Spleen (tissue), 11 donors: ENCODE measurements at regions not wholly inside any gene's neighbourhood (a gene's known extent, or its start where the extent isn't known, plus 50 kb on each side); places are given as distances from the start of the nearest gene placed in this dataset.

Experiments used
- DNase-seq: peaks from one replicate; pipeline ENCODE4 v3.0.0-alpha.2; 2020
- H3K27ac ChIP-seq, 8 donors: fragments of 200-600 bp; sonication (generic) in 7 of 8; 1 replicate in 4 of 8; 2 replicates in 4 of 8; pipeline versions ENCODE4 v1.5.0 to v1.8.0; 2016 to 2021; ENCODE audit warnings: inconsistent platforms in 4 of 8, mild to moderate bottlenecking in 4 of 8, moderate library complexity in 1 of 8
- H3K27me3 ChIP-seq, 7 donors: fragments of 200-600 bp; sonication (generic) in 6 of 7; replicated peaks in 1 of 7; 1 replicate in 4 of 7; 2 replicates in 3 of 7; pipeline versions ENCODE4 v1.5.0 to v1.8.0; 2016 to 2021; ENCODE audit warnings: inconsistent platforms in 3 of 7, mild to moderate bottlenecking in 1 of 7
- H3K36me3 ChIP-seq, 6 donors: fragments of 200-600 bp; sonication (generic) in 5 of 6; 1 replicate in 4 of 6; 2 replicates in 2 of 6; pipeline versions ENCODE4 v1.5.0 to v1.8.0; 2016 to 2021; ENCODE audit warnings: inconsistent platforms in 2 of 6
- H3K4me1 ChIP-seq, 6 donors: fragments of 200-600 bp; sonication (generic) in 5 of 6; 1 replicate in 3 of 6; 2 replicates in 3 of 6; pipeline versions ENCODE4 v1.5.0 to v1.8.0; 2016 to 2021; ENCODE audit warnings: inconsistent platforms in 3 of 6
- H3K4me3 ChIP-seq, 8 donors: fragments of 200-600 bp; sonication (generic) in 7 of 8; 1 replicate in 4 of 8; 2 replicates in 4 of 8; pipeline versions ENCODE4 v1.5.0 to v1.8.0; 2016 to 2021; ENCODE audit warnings: inconsistent platforms in 4 of 8, mild to moderate bottlenecking in 4 of 8, moderate library complexity in 2 of 8
- H3K9me3 ChIP-seq, 8 donors: fragments of 200-600 bp; sonication (generic) in 7 of 8; 1 replicate in 4 of 8; 2 replicates in 4 of 8; pipeline versions ENCODE4 v1.5.0 to v1.8.0; 2016 to 2021; ENCODE audit warnings: inconsistent platforms in 4 of 8
- CTCF ChIP-seq, 11 experiments: fragments of 200-600 bp in 7 of 11; fragments of 450-650 bp in 4 of 11; sonication (generic) in 4 of 11; IDR thresholded peaks in 8 of 11; conservative IDR thresholded peaks in 3 of 11; 1 replicate in 7 of 11; 2 replicates in 4 of 11; pipeline versions ENCODE4 v1.4.0 to v1.8.0; 2016 to 2021; ENCODE audit warnings: antibody characterized with exemption in 11 of 11, inconsistent platforms in 4 of 11, mild to moderate bottlenecking in 1 of 11
- POLR2A ChIP-seq, 3 donors: fragments of 450-650 bp; IDR thresholded peaks; one replicate each; pipeline ENCODE4 v1.5.1; 2017; ENCODE audit warnings: antibody characterized with exemption in 3 of 3, mild to moderate bottlenecking in 1 of 3
- POLR2AphosphoS5 ChIP-seq, 3 donors: sonication (generic); formaldehyde crosslinking; IDR thresholded peaks; one replicate each; pipeline ENCODE4 v1.5.1; 2017; ENCODE audit warnings: antibody characterized with exemption in 3 of 3
- WGBS, 5 donors: extraction: QIAGEN DNeasy Blood & Tissue Kit in 3 of 5; methylation state at CpG; one replicate each; pipeline versions ENCODE4 v1.1.5 to v1.1.7; 2013 to 2018; 5-methylcytosine and 5-hydroxymethylcytosine counted together
- intact Hi-C: fragments of 100-400 bp; cut with DNase I; formaldehyde crosslinking; loops from one replicate; pipeline ENCODE4 v1.15.0; 2023; ENCODE audit warnings: low total_unique reads
- donor health status: healthy with polysubstance abuse.
- donor health status: DM: no; HTN: no; CAD: no; lungs with moderate emphysema.
- donor health status: DM: no; HTN: no; CAD: no.
- donor health status: Bipolar disorder and iron deficiency.
- donor health status: healthy.
- donor health status: DM: no; HTN: no; CAD: no.
- donor health status: DM: yes; HTN: yes; CAD: no.

DNA sequence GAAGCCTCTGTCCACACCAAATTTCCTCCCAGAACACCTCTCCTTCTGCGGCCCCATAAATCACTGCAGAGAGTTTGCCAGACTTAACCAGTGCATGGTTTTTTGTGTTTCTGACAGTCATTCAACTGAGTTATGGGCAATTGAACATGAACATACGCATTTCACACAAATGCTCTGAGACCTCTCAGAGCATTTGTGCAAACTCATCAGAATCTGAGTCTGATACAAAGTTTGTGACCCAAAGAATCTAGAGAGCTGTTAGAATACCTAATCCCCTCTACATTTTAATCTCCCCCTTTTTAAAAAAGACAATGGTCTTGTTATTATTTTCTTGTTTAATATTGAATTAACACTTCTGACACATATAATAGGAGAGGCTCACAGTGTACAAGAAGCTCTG, 416.9 kb upstream of the SMARCA2 start:
- no peak overlapping the region for H3K4me3 ChIP-seq
- H3K4me1 ChIP-seq: no peaks in the 10 kb centered on the region
- no peaks in the 10 kb centered on the region for H3K36me3 ChIP-seq
- no peak for DNase-seq
- H3K27ac ChIP-seq: no peak overlapping the region
- H3K27me3 ChIP-seq: no peaks in the 10 kb centered on the region
- intact Hi-C loops: no loop called here
- 69 to 88% (median 79%) methylated on average over 2 of the region's 2 CpGs for WGBS, 5 donors
- no peak for TF ChIP-seq CTCF (IDR thresholded peaks at IDR 0.05 in 8 of 11, conservative IDR thresholded peaks at IDR 0.05 in 3 of 11)
- no peak for TF ChIP-seq POLR2AphosphoS5 (IDR thresholded peaks at IDR 0.05)
- no peak for TF ChIP-seq POLR2A (IDR thresholded peaks at IDR 0.05)
- no peaks in the 10 kb centered on the region for H3K9me3 ChIP-seq

- DNase-seq: no peak
- H3K36me3 ChIP-seq: no peaks in the 10 kb centered on the region
- intact Hi-C loops: no loop called here
- peaks cover 0 to 8% (median 0%) of the 10 kb centered on the region in 8 donors for H3K9me3 ChIP-seq
- no peak overlapping the region for H3K27ac ChIP-seq
- H3K27me3 ChIP-seq: no peaks in the 10 kb centered on the region
- 43 to 62% (median 46%) methylated on average over 2 of the region's 2 CpGs for WGBS, 5 donors
- H3K4me1 ChIP-seq: no peaks in the 10 kb centered on the region
- TF ChIP-seq POLR2A (IDR thresholded peaks at IDR 0.05): no peak
- TF ChIP-seq CTCF (IDR thresholded peaks at IDR 0.05 in 8 of 11, conservative IDR thresholded peaks at IDR 0.05 in 3 of 11): no peak
- TF ChIP-seq POLR2AphosphoS5 (IDR thresholded peaks at IDR 0.05): no peak
- H3K4me3 ChIP-seq: no peak overlapping the region
These were observed 415.2 kb upstream of the SMARCA2 start for GRCh38 chr9:1599961-1600360.

DNA sequence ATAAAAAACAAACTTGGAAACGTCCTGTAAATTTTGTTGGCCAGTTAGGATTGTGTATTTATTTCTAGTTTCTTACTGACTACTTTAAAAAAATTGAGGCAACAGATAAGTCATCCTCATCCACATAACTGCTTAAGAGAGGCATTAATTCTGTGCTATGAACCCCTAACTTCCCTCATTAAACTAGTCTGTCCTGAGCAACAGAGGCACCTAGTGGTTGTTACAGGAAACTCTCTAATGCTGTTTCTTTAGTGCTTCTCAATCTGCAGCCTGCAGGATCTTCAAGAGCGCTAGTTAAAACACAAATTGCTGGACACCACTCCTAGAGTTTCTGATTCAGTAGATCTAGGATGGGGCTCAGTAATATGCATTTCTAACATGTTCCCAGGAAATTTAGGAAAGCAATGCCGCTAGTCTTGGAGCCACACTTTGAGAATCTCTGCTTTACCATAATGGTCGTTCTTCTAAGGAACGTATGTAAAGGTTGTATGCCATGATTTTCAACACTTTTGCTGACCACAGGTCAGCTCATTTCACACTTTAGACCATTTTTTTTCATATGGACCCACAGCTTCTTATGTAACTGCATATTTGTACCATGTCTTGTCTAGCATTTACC, 410.1 kb upstream of the SMARCA2 start:
- TF ChIP-seq POLR2A (IDR thresholded peaks at IDR 0.05) (no peak), CTCF (IDR thresholded peaks at IDR 0.05 in 8 of 11, conservative IDR thresholded peaks at IDR 0.05 in 3 of 11) (peak in 3 of 11 experiments; percentile 20 to 42 (median 25))
- H3K36me3 ChIP-seq: no peaks in the 10 kb centered on the region
- no peak overlapping the region for H3K4me3 ChIP-seq
- no peak for DNase-seq
- H3K27me3 ChIP-seq: no peaks in the 10 kb centered on the region
- no peaks in the 10 kb centered on the region for H3K4me1 ChIP-seq
- H3K27ac ChIP-seq: no peak overlapping the region
- H3K9me3 ChIP-seq: peaks cover 0 to 8% (median 0%) of the 10 kb centered on the region in 8 donors
- intact Hi-C loops: no loop called here
- WGBS, 5 donors: 47 to 57% (median 54%) methylated on average over 5 of the region's 5 CpGs

GRCh38 chr9:1606253-1606652, 408.9 kb upstream of the SMARCA2 start:
- Histone ChIP-seq H3K9me3 (peaks cover 0 to 8% (median 0%) of the 10 kb centered on the region in 8 donors), H3K4me3 (no peak overlapping the region), H3K27ac (no peak overlapping the region), H3K27me3 (no peaks in the 10 kb centered on the region), H3K36me3 (no peaks in the 10 kb centered on the region), H3K4me1 (no peaks in the 10 kb centered on the region)
- no peak for DNase-seq
- intact Hi-C loops: no loop called here
- TF ChIP-seq POLR2AphosphoS5 (IDR thresholded peaks at IDR 0.05): no peak
- no peak for TF ChIP-seq POLR2A (IDR thresholded peaks at IDR 0.05)
- no peak for TF ChIP-seq CTCF (IDR thresholded peaks at IDR 0.05 in 8 of 11, conservative IDR thresholded peaks at IDR 0.05 in 3 of 11)
- WGBS, 5 donors: 9 to 19% (median 14%) methylated on average over 5 of the region's 5 CpGs
